K562 (cell line): ENCODE measurements at regions not wholly inside any gene's neighbourhood (a gene's known extent, or its start where the extent isn't known, plus 50 kb on each side); places are given as distances from the start of the nearest gene placed in this dataset.

Experiments used
- ATAC-seq: fragments of 200-7000 bp; cut with Tn5 transposase; 3 replicates; pipeline ENCODE4 v1.9.1; 2020; ENCODE audit warnings: moderate library complexity
- BruUV-seq: library from RNA; stranded (reverse); fragments of 400-500 nt; replicated peaks from 2 replicates; lab custom pipeline; 2021; lab: Mats Ljungman, UMichigan
- CTCF ChIA-PET: fragments of 300-600 bp; formaldehyde crosslinking; extraction: SDS; loops from one replicate; lab custom pipeline; 2021; ENCODE audit warnings: low intra/inter-chr PET ratio; lab: Yijun Ruan, JAX
- POLR2A ChIA-PET: fragments of 300-600, 350-650 bp; sonication (Branson Sonifier 250); formaldehyde crosslinking; extraction: SDS; loops from one replicate; lab custom pipeline; 2021; ENCODE audit warnings: antibody characterized with exemption, inconsistent platforms; lab: Yijun Ruan, JAX
- DNase-seq, 4 experiments: peaks; one replicate each; pipeline versions ENCODE4 v3.0.0 to v3.0.0-alpha.2; 2011 to 2018; ENCODE audit warnings: low spot score in 3 of 4, mixed read lengths in 3 of 4; ENCODE audit errors: extremely low read depth in 1 of 4
- FAIRE-seq: peaks from 2 replicates; lab custom pipeline; 2011; peaks lifted over from hg19 to GRCh38; lab: Jason Lieb, UNC
- H2AFZ ChIP-seq: 2 replicates; pipeline ENCODE4 v1.6.0; 2011; ENCODE audit warnings: low read depth, low read length, control low read depth, inconsistent platforms
- H3K27ac ChIP-seq: fragments of 200-600 bp; 3 replicates; pipeline ENCODE4 v1.8.0; 2011; ENCODE audit warnings: low read depth, mild to moderate bottlenecking, control low read depth, inconsistent platforms, low read length, moderate library complexity, mixed read lengths; ENCODE audit errors: extremely low read depth
- H3K27me3 ChIP-seq, 2 experiments: fragments of 300-600 bp in 1 of 2; 2 replicates in 1 of 2; 3 replicates in 1 of 2; pipeline versions ENCODE4 v1.6.0 to v1.8.0; 2011; ENCODE audit warnings: inconsistent platforms in 2 of 2, low read length in 2 of 2, mild to moderate bottlenecking in 1 of 2, mixed read lengths in 1 of 2, moderate library complexity in 1 of 2; ENCODE audit not compliant: control insufficient read depth in 2 of 2, insufficient read depth in 2 of 2
- H3K36me3 ChIP-seq: fragments of 300-600 bp; 3 replicates; pipeline ENCODE4 v1.8.0; 2011; ENCODE audit warnings: mild to moderate bottlenecking, low read length, inconsistent platforms; ENCODE audit not compliant: control insufficient read depth, insufficient read depth
- H3K4me1 ChIP-seq, 2 experiments: fragments of 200-600 bp in 1 of 2; replicated peaks in 1 of 2; 2 replicates in 1 of 2; 3 replicates in 1 of 2; pipeline versions ENCODE4 v1.5.1 to v1.8.0; 2011; ENCODE audit warnings: inconsistent platforms in 2 of 2, low read length in 2 of 2, mild to moderate bottlenecking in 1 of 2, mixed read lengths in 1 of 2, moderate library complexity in 1 of 2; ENCODE audit not compliant: control insufficient read depth in 2 of 2, insufficient read depth in 2 of 2
- H3K4me2 ChIP-seq: 2 replicates; pipeline ENCODE4 v1.6.1; 2011; ENCODE audit warnings: low read length, control low read depth, inconsistent platforms, mixed read lengths; ENCODE audit not compliant: insufficient read depth
- H3K4me3 ChIP-seq: fragments of 200-600 bp; sonication (generic), shearing (Covaris generic); 2 replicates; pipeline ENCODE4 v1.5.1; 2016; ENCODE audit warnings: control low read depth, inconsistent platforms
- H3K79me2 ChIP-seq: fragments of 200-600 bp; 3 replicates; pipeline ENCODE4 v1.8.0; 2011; ENCODE audit warnings: low read length, inconsistent platforms; ENCODE audit not compliant: control insufficient read depth, insufficient read depth
- H3K9ac ChIP-seq, 2 experiments: 2 replicates each; pipeline versions ENCODE4 v1.6.0 to v1.6.1; 2011; ENCODE audit warnings: low read depth in 2 of 2, low read length in 2 of 2, control low read depth in 1 of 2, inconsistent platforms in 1 of 2, mild to moderate bottlenecking in 1 of 2, mixed read lengths in 1 of 2; ENCODE audit not compliant: insufficient read depth in 1 of 2
- H3K9me1 ChIP-seq: one replicate; pipeline ENCODE4 v1.6.0; 2011; ENCODE audit warnings: inconsistent platforms, mild to moderate bottlenecking, low read length, moderate library complexity; ENCODE audit not compliant: control insufficient read depth, insufficient read depth
- H3K9me3 ChIP-seq: replicated peaks from 2 replicates; pipeline ENCODE4 v1.5.1; 2011; ENCODE audit warnings: low read depth, low read length, inconsistent platforms; ENCODE audit not compliant: control insufficient read depth, insufficient read depth
- H4K20me1 ChIP-seq: replicated peaks from 2 replicates; pipeline ENCODE4 v1.6.1; 2011; ENCODE audit warnings: low read length, inconsistent platforms, mixed read lengths; ENCODE audit not compliant: control insufficient read depth, insufficient read depth
- FOSL1 ChIP-seq: fragments of 200-800 bp; sonication (Bioruptor generic); conservative IDR thresholded peaks from 2 replicates; pipeline ENCODE4 v1.6.1; 2016; ENCODE audit warnings: missing genetic modification characterization, missing compliant biosample characterization
- PCBP2 ChIP-seq: fragments of 200-400 bp; formaldehyde crosslinking; IDR thresholded peaks from 2 replicates; pipeline ENCODE4 v1.6.1; 2018; ENCODE audit warnings: low read length, low read depth, mild to moderate bottlenecking, moderate library complexity; ENCODE audit not compliant: poor library complexity, severe bottlenecking
- WGBS: fragments of 100-300 bp; shearing (Covaris generic); methylation state at CpG from one replicate; pipeline ENCODE4 v1.1.6; 2016; ENCODE audit warnings: low coverage, mixed read lengths; ENCODE audit not compliant: insufficient coverage; ENCODE audit errors: missing lambda C conversion rate; 5-methylcytosine and 5-hydroxymethylcytosine counted together
- in situ Hi-C: fragments of 300-500 bp; cut with MboI; formaldehyde crosslinking; loops from 4 replicates; pipeline ENCODE4 v1.15.0; 2018; ENCODE audit warnings: inconsistent platforms, mixed read lengths
- intact Hi-C: fragments of 100-400 bp; cut with micrococcal nuclease; formaldehyde crosslinking; loops from 2 replicates; pipeline ENCODE4 v1.14.2; 2022
- TF ChIP-seq, protein P1 (sequence below), 2 experiments: fragments of 200-800 bp in 1 of 2; sonication (Bioruptor generic) in 1 of 2; sonication (generic) in 1 of 2; formaldehyde crosslinking in 1 of 2; IDR thresholded peaks in 1 of 2; conservative IDR thresholded peaks in 1 of 2; 2 replicates each; pipeline versions ENCODE4 v1.5.0 to v1.6.1; 2016 to 2020; ENCODE audit warnings: missing compliant biosample characterization in 1 of 2, missing genetic modification characterization in 1 of 2, missing genetic modification reagents in 1 of 2
- TF ChIP-seq, protein P2 (sequence below): fragments of 450-650 bp; formaldehyde crosslinking; conservative IDR thresholded peaks from 2 replicates; pipeline ENCODE4 v1.4.0; 2022; ENCODE audit warnings: mild to moderate bottlenecking, missing genetic modification characterization
- TF ChIP-seq, protein P3 (sequence below): IDR thresholded peaks from 2 replicates; pipeline ENCODE4 v1.6.1; 2016; ENCODE audit warnings: missing genetic modification characterization, missing compliant biosample characterization

DNA sequence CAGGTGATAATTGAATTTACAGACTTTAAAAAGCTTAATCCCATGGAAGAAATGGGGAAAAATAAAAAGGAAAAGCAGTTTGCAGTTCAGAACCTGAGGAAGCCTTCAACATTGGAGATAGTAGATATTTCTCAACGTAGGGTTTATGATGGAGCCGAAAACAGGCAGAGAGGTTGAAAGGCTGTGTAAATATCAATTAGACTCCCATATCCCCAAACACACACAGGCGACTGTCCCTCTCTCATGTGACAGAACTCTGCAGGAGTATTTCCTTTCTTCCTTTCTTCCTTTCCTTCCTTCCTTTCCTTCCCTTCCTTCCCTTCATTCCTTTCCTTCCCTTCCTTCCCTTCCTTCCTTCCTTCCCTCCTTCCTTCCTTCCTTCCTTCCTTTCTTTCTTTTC is 406.5 kb downstream of the LPIN1 start:
- POLR2A ChIA-PET = interaction anchor here (1.4 kb wide), 1 partner anchor 13 kb away, joined by 3 read pairs; no protein-coding TSS in a partner anchor
- Histone ChIP-seq H3K9me1 (no peaks in the 10 kb centered on the region), H3K79me2 (no peaks in the 10 kb centered on the region), H3K4me2 (no peak overlapping the region), H2AFZ (no peak overlapping the region), H3K4me3 (no peak overlapping the region), H3K36me3 (no peaks in the 10 kb centered on the region), H3K9me3 (no peaks in the 10 kb centered on the region), H3K4me1 (peaks cover 5 to 21% of the 10 kb centered on the region in 2 experiments), H3K9ac (no peak overlapping the region), H4K20me1 (no peaks in the 10 kb centered on the region), H3K27ac (no peak overlapping the region), H3K27me3 (no peaks in the 10 kb centered on the region)
- in situ Hi-C loops = loop anchor here (25.0 kb wide), 1 partner anchor 559 kb away; the partner anchor contains the start of gene TRIB2
- intact Hi-C loops = no loop called here
- FAIRE-seq (no peak), DNase-seq (no peak), ATAC-seq (no peak)
- WGBS = 49% methylated on average over 3 of the region's 3 CpGs
- no peak for TF ChIP-seq FOSL1 (tag)
- TF ChIP-seq, protein P1, sequence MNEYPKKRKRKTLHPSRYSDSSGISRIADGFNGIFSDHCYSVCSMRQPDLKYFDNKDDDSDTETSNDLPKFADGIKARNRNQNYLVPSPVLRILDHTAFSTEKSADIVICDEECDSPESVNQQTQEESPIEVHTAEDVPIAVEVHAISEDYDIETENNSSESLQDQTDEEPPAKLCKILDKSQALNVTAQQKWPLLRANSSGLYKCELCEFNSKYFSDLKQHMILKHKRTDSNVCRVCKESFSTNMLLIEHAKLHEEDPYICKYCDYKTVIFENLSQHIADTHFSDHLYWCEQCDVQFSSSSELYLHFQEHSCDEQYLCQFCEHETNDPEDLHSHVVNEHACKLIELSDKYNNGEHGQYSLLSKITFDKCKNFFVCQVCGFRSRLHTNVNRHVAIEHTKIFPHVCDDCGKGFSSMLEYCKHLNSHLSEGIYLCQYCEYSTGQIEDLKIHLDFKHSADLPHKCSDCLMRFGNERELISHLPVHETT (CRISPR knock-in tag; conservative IDR thresholded peaks at IDR 0.05 in 1 of 2, IDR thresholded peaks at IDR 0.05 in 1 of 2) = no peak
- TF ChIP-seq, protein P2, sequence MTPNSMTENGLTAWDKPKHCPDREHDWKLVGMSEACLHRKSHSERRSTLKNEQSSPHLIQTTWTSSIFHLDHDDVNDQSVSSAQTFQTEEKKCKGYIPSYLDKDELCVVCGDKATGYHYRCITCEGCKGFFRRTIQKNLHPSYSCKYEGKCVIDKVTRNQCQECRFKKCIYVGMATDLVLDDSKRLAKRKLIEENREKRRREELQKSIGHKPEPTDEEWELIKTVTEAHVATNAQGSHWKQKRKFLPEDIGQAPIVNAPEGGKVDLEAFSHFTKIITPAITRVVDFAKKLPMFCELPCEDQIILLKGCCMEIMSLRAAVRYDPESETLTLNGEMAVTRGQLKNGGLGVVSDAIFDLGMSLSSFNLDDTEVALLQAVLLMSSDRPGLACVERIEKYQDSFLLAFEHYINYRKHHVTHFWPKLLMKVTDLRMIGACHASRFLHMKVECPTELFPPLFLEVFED (CRISPR knock-in tag) = 0 out of 2 replicates have a peak, but pooled peaks have one; percentile 33
- TF ChIP-seq, protein P3, sequence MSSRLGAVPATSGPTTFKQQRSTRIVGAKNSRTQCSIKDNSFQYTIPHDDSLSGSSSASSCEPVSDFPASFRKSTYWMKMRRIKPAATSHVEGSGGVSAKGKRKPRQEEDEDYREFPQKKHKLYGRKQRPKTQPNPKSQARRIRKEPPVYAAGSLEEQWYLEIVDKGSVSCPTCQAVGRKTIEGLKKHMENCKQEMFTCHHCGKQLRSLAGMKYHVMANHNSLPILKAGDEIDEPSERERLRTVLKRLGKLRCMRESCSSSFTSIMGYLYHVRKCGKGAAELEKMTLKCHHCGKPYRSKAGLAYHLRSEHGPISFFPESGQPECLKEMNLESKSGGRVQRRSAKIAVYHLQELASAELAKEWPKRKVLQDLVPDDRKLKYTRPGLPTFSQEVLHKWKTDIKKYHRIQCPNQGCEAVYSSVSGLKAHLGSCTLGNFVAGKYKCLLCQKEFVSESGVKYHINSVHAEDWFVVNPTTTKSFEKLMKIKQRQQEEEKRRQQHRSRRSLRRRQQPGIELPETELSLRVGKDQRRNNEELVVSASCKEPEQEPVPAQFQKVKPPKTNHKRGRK = peak; percentile 89
- peak; percentile 76 for TF ChIP-seq PCBP2
- CTCF ChIA-PET = no interaction called here
- no TSS peak for BruUV-seq
